Glutamatergic neuron (in vitro differentiated cells): ENCODE measurements at regions not wholly inside any gene's neighbourhood (a gene's known extent, or its start where the extent isn't known, plus 50 kb on each side); places are given as distances from the start of the nearest gene placed in this dataset.

ENCODE experiments used
- DNase-seq: peaks from one replicate; pipeline ENCODE4 v3.0.0; 2022
- H3K27ac Mint-ChIP-seq: one replicate; pipeline ENCODE4 v1.8.0; 2020; ENCODE audit warnings: mild to moderate bottlenecking, mixed read lengths, inconsistent platforms; ENCODE audit not compliant: unreplicated experiment
- H3K27me3 Mint-ChIP-seq: one replicate; pipeline ENCODE4 v1.8.0; 2020; ENCODE audit warnings: mild to moderate bottlenecking, moderate library complexity, mixed read lengths, inconsistent platforms; ENCODE audit not compliant: unreplicated experiment
- H3K36me3 Mint-ChIP-seq: one replicate; pipeline ENCODE4 v1.8.0; 2020; ENCODE audit warnings: mild to moderate bottlenecking, mixed read lengths, inconsistent platforms; ENCODE audit not compliant: unreplicated experiment
- H3K4me1 Mint-ChIP-seq: one replicate; pipeline ENCODE4 v1.8.0; 2020; ENCODE audit warnings: mild to moderate bottlenecking, low read depth, mixed read lengths, inconsistent platforms; ENCODE audit not compliant: unreplicated experiment
- H3K4me3 Mint-ChIP-seq: one replicate; pipeline ENCODE4 v1.8.0; 2020; ENCODE audit warnings: mild to moderate bottlenecking, mixed read lengths, inconsistent platforms; ENCODE audit not compliant: unreplicated experiment
- H3K9me3 Mint-ChIP-seq: one replicate; pipeline ENCODE4 v1.8.0; 2020; ENCODE audit warnings: mild to moderate bottlenecking, moderate library complexity, mixed read lengths, inconsistent platforms; ENCODE audit not compliant: unreplicated experiment
- TF ChIP-seq, protein P1 (sequence below): fragments of 200-600 bp; sonication (generic); IDR thresholded peaks from one replicate; pipeline ENCODE4 v1.5.0; 2021; ENCODE audit not compliant: partially characterized antibody, unreplicated experiment

GRCh38 chr1:87523466-87523865, 194.8 kb downstream of the LMO4 start:
- Mint-ChIP-seq H3K27ac (no peak overlapping the region), H3K4me3 (no peak overlapping the region), H3K9me3 (peaks cover 2% of the 10 kb centered on the region), H3K27me3 (peaks cover 4% of the 10 kb centered on the region), H3K36me3 (no peaks in the 10 kb centered on the region), H3K4me1 (no peaks in the 10 kb centered on the region)
- TF ChIP-seq, protein P1, sequence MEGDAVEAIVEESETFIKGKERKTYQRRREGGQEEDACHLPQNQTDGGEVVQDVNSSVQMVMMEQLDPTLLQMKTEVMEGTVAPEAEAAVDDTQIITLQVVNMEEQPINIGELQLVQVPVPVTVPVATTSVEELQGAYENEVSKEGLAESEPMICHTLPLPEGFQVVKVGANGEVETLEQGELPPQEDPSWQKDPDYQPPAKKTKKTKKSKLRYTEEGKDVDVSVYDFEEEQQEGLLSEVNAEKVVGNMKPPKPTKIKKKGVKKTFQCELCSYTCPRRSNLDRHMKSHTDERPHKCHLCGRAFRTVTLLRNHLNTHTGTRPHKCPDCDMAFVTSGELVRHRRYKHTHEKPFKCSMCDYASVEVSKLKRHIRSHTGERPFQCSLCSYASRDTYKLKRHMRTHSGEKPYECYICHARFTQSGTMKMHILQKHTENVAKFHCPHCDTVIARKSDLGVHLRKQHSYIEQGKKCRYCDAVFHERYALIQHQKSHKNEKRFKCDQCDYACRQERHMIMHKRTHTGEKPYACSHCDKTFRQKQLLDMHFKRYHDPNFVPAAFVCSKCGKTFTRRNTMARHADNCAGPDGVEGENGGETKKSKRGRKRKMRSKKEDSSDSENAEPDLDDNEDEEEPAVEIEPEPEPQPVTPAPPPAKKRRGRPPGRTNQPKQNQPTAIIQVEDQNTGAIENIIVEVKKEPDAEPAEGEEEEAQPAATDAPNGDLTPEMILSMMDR = no peak
- no peak for DNase-seq

GRCh38 chr1:87524021-87524754, 195.5 kb downstream of the LMO4 start:
- Mint-ChIP-seq H3K36me3 (no peaks in the 10 kb centered on the region), H3K4me3 (no peak overlapping the region), H3K27ac (no peak overlapping the region), H3K4me1 (no peaks in the 10 kb centered on the region), H3K27me3 (peaks cover 4% of the 10 kb centered on the region), H3K9me3 (peaks cover 2% of the 10 kb centered on the region)
- no peak for DNase-seq
- TF ChIP-seq, protein P1 = no peak

DNA sequence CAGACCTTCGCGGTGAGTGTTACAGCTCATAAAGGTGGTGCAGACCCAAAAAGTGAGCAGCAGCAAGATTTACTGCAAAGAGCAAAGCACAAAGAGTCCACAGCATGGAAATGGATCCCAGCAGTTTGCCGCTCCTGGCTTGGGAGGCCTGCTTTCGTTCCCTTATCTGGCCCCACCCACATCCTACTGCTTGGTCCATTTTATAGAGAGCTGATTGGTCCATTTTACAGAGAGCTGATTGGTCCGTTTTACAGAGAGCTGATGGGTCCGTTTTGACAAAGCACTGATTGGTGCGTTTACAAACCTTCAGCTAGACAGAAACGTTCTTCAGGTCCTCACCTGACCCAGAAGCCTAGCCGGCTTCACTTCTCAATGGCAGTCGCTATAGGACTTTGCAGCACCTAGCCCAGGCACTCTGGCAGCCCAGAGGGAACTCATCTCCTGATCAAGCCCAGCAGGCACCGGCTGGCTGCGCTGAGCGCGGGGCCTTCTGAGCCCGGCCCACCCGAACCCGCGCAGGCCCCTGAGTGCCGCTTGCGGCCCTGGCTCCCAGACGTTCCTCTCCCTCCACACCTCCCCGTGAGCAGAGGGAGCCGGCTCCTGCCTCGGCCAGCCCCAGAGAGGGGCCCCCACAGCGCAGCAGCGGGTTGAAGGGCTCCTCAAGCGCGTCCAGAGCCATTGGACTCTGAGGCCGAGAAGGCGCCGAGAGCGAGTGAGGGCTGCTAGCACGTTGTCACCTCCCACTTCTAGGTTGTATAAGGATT, 200.3 kb downstream of the LMO4 start:
- Mint-ChIP-seq H3K27me3 (peaks cover 4% of the 10 kb centered on the region), H3K4me3 (no peak overlapping the region), H3K36me3 (peaks cover 5% of the 10 kb centered on the region), H3K27ac (no peak overlapping the region), H3K4me1 (no peaks in the 10 kb centered on the region), H3K9me3 (peaks cover 2% of the 10 kb centered on the region)
- TF ChIP-seq, protein P1 = no peak
- no peak for DNase-seq

DNA sequence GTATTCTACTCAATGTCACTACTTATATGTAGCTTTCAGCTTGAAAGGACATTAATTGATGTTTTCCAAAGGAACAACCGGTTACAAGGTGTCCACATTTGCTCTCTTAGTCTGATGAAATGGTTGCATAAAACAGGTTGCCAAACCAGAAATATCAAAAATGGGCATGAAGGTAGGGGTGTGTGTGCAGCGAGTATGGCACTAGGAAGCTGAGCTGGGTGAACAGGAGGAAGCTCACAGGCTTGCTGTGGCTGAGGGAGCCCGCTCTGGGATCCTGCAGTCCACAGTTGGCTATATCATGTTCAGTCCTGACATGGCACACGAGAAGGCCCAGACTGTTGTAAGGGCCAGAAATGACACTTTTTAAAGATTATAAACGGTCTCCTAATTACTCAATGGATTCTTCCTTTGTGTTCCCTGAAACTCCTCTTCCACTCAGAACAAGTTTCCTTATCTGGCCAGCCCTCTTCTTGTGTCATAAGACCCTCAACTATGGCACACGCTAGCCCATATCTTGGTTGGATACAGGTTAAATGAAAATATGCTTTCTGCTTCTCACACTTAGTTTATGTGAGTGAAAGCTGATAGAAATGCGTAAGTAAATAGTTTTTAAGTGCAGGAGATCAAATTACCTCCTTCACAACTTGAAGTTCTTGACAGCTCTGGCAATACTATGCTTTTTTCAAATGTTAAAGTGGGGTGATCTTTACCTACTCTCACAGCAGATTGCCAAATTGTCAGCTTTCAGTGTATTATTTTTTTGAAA, 201.5 kb downstream of the LMO4 start:
- Mint-ChIP-seq H3K4me3 (no peak overlapping the region), H3K27me3 (peaks cover 2% of the 10 kb centered on the region), H3K9me3 (peaks cover 2% of the 10 kb centered on the region), H3K36me3 (peaks cover 5% of the 10 kb centered on the region), H3K4me1 (no peaks in the 10 kb centered on the region), H3K27ac (no peak overlapping the region)
- TF ChIP-seq, protein P1 = no peak
- DNase-seq = no peak
